Dendritic cell treated with granulocyte-macrophage colony-stimulating factor and Interleukin-4, amounts not matched to agents 40 ng/mL and 50 ng/mL, for 4 days (primary cell): ENCODE measurements at regions not wholly inside any gene's neighbourhood (a gene's known extent, or its start where the extent isn't known, plus 50 kb on each side); places are given as distances from the start of the nearest gene placed in this dataset.
"Not testable (repeated sequence)": the region's sequence is repeated elsewhere in the genome, so short reads cannot be mapped to it uniquely, and the experiment has no call there.

Source experiments
- H3K27ac Mint-ChIP-seq: one replicate; pipeline ENCODE4 v1.8.0; 2022; ENCODE audit warnings: mild to moderate bottlenecking, mixed read lengths
- H3K27me3 Mint-ChIP-seq: one replicate; pipeline ENCODE4 v1.8.0; 2022; ENCODE audit warnings: mild to moderate bottlenecking, mixed read lengths
- H3K36me3 Mint-ChIP-seq: one replicate; pipeline ENCODE4 v1.8.0; 2022; ENCODE audit warnings: low read depth, mixed read lengths
- H3K4me1 Mint-ChIP-seq: one replicate; pipeline ENCODE4 v1.8.0; 2022; ENCODE audit warnings: low read depth, mixed read lengths
- H3K4me3 Mint-ChIP-seq: one replicate; pipeline ENCODE4 v1.8.0; 2022; ENCODE audit warnings: mild to moderate bottlenecking, moderate library complexity, mixed read lengths
- H3K9me3 Mint-ChIP-seq: one replicate; pipeline ENCODE4 v1.8.0; 2022; ENCODE audit warnings: mixed read lengths
- intact Hi-C: fragments of 100-400 bp; cut with micrococcal nuclease; formaldehyde crosslinking; loops from one replicate; pipeline ENCODE4 v1.15.0; 2022

GRCh38 chr1:200265104-200265503 lies 144.7 kb downstream of the ZNF281 start:
- H3K27ac Mint-ChIP-seq, result no peak overlapping the region
- no peaks in the 10 kb centered on the region for H3K4me1 Mint-ChIP-seq
- H3K36me3 Mint-ChIP-seq, result no peaks in the 10 kb centered on the region
- intact Hi-C loops, result no loop called here
- no peak overlapping the region for H3K4me3 Mint-ChIP-seq
- no peaks in the 10 kb centered on the region for H3K27me3 Mint-ChIP-seq
- H3K9me3 Mint-ChIP-seq, result no peaks in the 10 kb centered on the region

GRCh38 chr1:200263203-200263602 lies 146.6 kb downstream of the ZNF281 start:
- H3K27me3 Mint-ChIP-seq, result no peaks in the 10 kb centered on the region
- H3K4me1 Mint-ChIP-seq, result no peaks in the 10 kb centered on the region
- H3K4me3 Mint-ChIP-seq, result no peak overlapping the region
- H3K9me3 Mint-ChIP-seq, result no peaks in the 10 kb centered on the region
- H3K27ac Mint-ChIP-seq, result no peak overlapping the region
- intact Hi-C loops, result no loop called here
- no peaks in the 10 kb centered on the region for H3K36me3 Mint-ChIP-seq

DNA sequence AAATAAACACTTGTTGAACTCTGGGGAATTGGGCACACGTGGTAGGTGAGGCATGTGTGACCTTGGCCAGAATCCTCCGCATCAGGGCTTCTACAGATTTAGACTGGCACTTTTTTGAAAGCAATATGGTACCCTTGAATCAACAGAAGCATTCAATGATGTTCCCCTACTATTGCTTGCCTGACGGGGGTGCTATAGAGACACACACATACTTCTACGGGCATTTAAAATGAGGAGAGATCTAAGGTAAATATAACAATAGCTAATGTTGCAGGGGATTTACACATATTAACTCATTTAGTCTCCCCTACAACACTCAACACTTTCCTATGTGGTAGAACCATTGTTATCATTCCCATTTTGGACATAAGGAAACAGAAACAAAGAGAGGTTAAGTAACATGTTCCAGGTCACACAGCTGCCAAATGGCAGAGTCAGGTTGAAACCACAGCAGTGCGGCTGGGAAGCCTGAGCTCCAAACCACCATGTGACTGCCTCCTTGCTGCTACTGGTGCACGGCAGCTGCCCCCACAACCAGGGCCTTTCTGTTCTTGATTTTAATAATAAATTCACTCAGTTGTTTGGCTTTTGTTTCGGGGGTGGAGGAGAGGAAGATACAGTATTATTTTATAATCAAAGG lies 147.4 kb downstream of the ZNF281 start:
- Mint-ChIP-seq H3K9me3 (no peaks in the 10 kb centered on the region), H3K4me3 (no peak overlapping the region), H3K36me3 (no peaks in the 10 kb centered on the region), H3K27ac (no peak overlapping the region), H3K27me3 (no peaks in the 10 kb centered on the region), H3K4me1 (no peaks in the 10 kb centered on the region)
- intact Hi-C loops, result no loop called here

GRCh38 chr1:200260597-200261335 lies 149.1 kb downstream of the ZNF281 start:
- no peaks in the 10 kb centered on the region for H3K4me1 Mint-ChIP-seq
- H3K27ac Mint-ChIP-seq, result no peak overlapping the region
- no peaks in the 10 kb centered on the region for H3K9me3 Mint-ChIP-seq
- no peaks in the 10 kb centered on the region for H3K36me3 Mint-ChIP-seq
- H3K4me3 Mint-ChIP-seq, result no peak overlapping the region
- intact Hi-C loops, result no loop called here
- H3K27me3 Mint-ChIP-seq, result no peaks in the 10 kb centered on the region

GRCh38 chr1:200258447-200259375 lies 151.1 kb downstream of the ZNF281 start:
- H3K9me3 Mint-ChIP-seq, result no peaks in the 10 kb centered on the region

DNA sequence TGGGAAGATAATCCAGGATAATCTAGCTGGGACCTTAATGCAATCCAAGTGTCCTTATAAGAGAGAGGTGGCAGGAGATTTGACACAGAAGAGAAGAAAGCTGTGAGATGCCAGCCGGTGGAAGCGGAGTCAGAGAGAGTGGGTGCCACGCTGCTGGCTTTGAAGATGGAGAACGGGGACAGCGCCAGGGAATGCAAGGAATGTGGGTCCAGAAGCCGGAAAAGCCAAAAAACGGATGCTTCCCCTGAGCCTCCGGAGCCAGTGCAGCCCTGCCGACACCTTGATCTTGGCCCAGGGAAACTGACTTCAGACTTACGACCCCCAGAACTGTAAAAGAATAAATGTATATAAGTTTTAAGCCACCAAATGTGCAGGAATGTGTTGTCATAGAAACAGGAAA lies 152.6 kb downstream of the ZNF281 start:
- Mint-ChIP-seq H3K27ac (no peak overlapping the region), H3K4me1 (no peaks in the 10 kb centered on the region), H3K36me3 (no peaks in the 10 kb centered on the region), H3K4me3 (no peak overlapping the region), H3K27me3 (no peaks in the 10 kb centered on the region), H3K9me3 (no peaks in the 10 kb centered on the region)
- intact Hi-C loops, result no loop called here

More at GRCh38 chr1:200258447-200259375, 151.1 kb downstream of the ZNF281 start:
- intact Hi-C loops, result no loop called here
- Mint-ChIP-seq H3K36me3 (no peaks in the 10 kb centered on the region), H3K27me3 (no peaks in the 10 kb centered on the region), H3K4me3 (no peak overlapping the region), H3K27ac (no peak overlapping the region), H3K4me1 (no peaks in the 10 kb centered on the region)

- H3K27ac Mint-ChIP-seq, H3K36me3 Mint-ChIP-seq: not testable (repeated sequence)
These were observed 155.2 kb downstream of the ZNF281 start for GRCh38 chr1:200254602-200255001.

DNA sequence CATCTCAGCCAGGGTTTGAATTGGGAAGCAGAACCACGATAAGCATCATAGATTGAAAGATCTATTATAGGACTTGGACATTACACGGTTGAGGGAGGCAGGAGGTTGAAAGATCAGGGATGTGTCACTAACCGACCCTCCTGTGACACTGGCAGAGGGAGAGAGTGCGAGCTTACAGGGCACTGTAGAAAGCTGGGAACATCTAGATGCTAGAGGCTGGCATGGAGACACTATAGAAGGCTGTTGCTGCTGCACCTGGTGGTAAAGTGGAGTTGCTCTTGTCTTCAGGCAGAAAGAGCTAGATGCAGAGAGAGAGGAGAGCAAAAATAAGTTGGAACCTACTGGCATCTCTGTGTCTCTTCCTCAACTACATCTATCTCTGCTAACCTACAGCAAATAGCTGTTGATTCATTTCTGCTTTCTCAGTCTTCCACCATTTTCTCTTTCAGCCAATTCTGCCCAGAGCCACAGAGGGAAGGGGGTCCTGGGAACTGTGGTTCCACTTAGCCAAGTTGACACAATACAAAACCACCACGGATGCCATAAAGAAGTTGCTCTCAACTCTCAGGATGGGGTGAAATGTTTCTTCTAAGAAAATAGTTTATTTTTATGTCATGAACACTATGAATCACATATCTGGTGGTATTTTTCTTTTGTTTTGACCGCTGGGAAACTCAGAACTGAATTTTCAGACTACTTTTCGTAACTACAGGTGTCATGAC lies 155.9 kb downstream of the ZNF281 start:
- Mint-ChIP-seq H3K27ac (no peak overlapping the region), H3K27me3 (no peaks in the 10 kb centered on the region), H3K9me3 (no peaks in the 10 kb centered on the region), H3K36me3 (no peaks in the 10 kb centered on the region), H3K4me1 (no peaks in the 10 kb centered on the region), H3K4me3 (no peak overlapping the region)
- intact Hi-C loops, result no loop called here

More at GRCh38 chr1:200254602-200255001, 155.2 kb downstream of the ZNF281 start:
- intact Hi-C loops, H3K4me1 Mint-ChIP-seq, H3K27me3 Mint-ChIP-seq, H3K9me3 Mint-ChIP-seq, H3K4me3 Mint-ChIP-seq: not testable (repeated sequence)

GRCh38 chr1:200252531-200252930 lies 157.3 kb downstream of the ZNF281 start:
- H3K4me3 Mint-ChIP-seq, result no peak overlapping the region
- H3K27ac Mint-ChIP-seq, result no peak overlapping the region
- no peaks in the 10 kb centered on the region for H3K27me3 Mint-ChIP-seq
- no peaks in the 10 kb centered on the region for H3K36me3 Mint-ChIP-seq
- no peaks in the 10 kb centered on the region for H3K9me3 Mint-ChIP-seq
- H3K4me1 Mint-ChIP-seq, result peaks cover 4% of the 10 kb centered on the region
- intact Hi-C loops, result no loop called here

- intact Hi-C loops, result no loop called here
- Mint-ChIP-seq H3K4me1 (peaks cover 9% of the 10 kb centered on the region), H3K27ac (no peak overlapping the region), H3K36me3 (no peaks in the 10 kb centered on the region), H3K9me3 (no peaks in the 10 kb centered on the region), H3K27me3 (no peaks in the 10 kb centered on the region), H3K4me3 (no peak overlapping the region)
These were observed 159.4 kb downstream of the ZNF281 start for GRCh38 chr1:200250469-200250868.

- Mint-ChIP-seq H3K4me1 (peaks cover 9% of the 10 kb centered on the region), H3K4me3 (no peak overlapping the region), H3K9me3 (no peaks in the 10 kb centered on the region), H3K27me3 (no peaks in the 10 kb centered on the region), H3K36me3 (no peaks in the 10 kb centered on the region), H3K27ac (no peak overlapping the region)
- intact Hi-C loops, result no loop called here
These were observed 161.3 kb downstream of the ZNF281 start for GRCh38 chr1:200248541-200248940.

- intact Hi-C loops, result no loop called here
- Mint-ChIP-seq H3K9me3 (no peaks in the 10 kb centered on the region), H3K36me3 (no peaks in the 10 kb centered on the region), H3K4me1 (peaks cover 13% of the 10 kb centered on the region), H3K27ac (no peak overlapping the region), H3K4me3 (no peak overlapping the region), H3K27me3 (no peaks in the 10 kb centered on the region)
These were observed 162.3 kb downstream of the ZNF281 start for GRCh38 chr1:200247518-200247917.

DNA sequence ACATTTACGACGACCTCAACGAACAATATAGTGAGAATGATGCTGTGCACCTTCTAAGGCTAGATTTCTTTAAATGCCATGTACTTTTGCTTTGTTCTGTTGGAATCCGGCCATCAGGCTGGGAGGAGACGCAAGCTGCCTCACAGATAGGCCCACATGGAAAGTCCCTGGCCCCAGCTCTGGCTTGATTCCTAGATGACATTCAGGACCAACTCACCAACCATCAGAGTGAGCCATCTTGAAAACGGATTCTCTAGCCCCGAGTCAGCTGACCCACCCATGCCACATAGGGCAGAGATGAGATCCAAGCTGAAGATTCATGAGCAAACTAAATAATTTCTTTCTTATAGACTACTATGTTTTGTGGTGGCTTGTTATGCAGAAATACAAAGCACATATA lies 164.4 kb downstream of the ZNF281 start:
- Mint-ChIP-seq H3K27ac (no peak overlapping the region), H3K27me3 (no peaks in the 10 kb centered on the region), H3K9me3 (no peaks in the 10 kb centered on the region), H3K4me3 (no peak overlapping the region), H3K36me3 (no peaks in the 10 kb centered on the region), H3K4me1 (peaks cover 30% of the 10 kb centered on the region)
- intact Hi-C loops, result no loop called here
